H1 (cell line): ENCODE measurements at regions not wholly inside any gene's neighbourhood (a gene's known extent, or its start where the extent isn't known, plus 50 kb on each side); places are given as distances from the start of the nearest gene placed in this dataset.

Source experiments
- CTCF ChIA-PET: fragments of 300-600 bp; sonication (Branson Sonifier 250); formaldehyde crosslinking; loops from one replicate; lab custom pipeline; 2021; ENCODE audit not compliant: partially characterized antibody; lab: Charles Lee
- POLR2A ChIA-PET: fragments of 300-600 bp; sonication (Branson Sonifier 250); formaldehyde crosslinking; loops from one replicate; lab custom pipeline; 2021; ENCODE audit warnings: inconsistent platforms; ENCODE audit not compliant: partially characterized antibody; lab: Charles Lee
- DNase-seq, 2 experiments: peaks; one replicate each; pipeline versions ENCODE4 v3.0.0 to v3.0.0-alpha.2; 2010 to 2022; ENCODE audit warnings: low spot score in 2 of 2, low read depth in 1 of 2, mixed read lengths in 1 of 2
- FAIRE-seq: peaks from 2 replicates; lab custom pipeline; 2011; peaks lifted over from hg19 to GRCh38; lab: Jason Lieb, UNC
- H2AFZ ChIP-seq: 2 replicates; pipeline ENCODE4 v1.8.1; 2012; ENCODE audit warnings: low read length, inconsistent platforms
- H2AK5ac ChIP-seq: 2 replicates; pipeline ENCODE4 v1.6.1; 2013; ENCODE audit warnings: low read depth, low read length
- H2BK120ac ChIP-seq: replicated peaks from 2 replicates; pipeline ENCODE3; 2013; ENCODE audit warnings: low read depth, low read length, inconsistent platforms
- H2BK12ac ChIP-seq: 2 replicates; pipeline ENCODE4 v1.6.1; 2013; ENCODE audit warnings: low read depth, low read length
- H2BK15ac ChIP-seq: 2 replicates; pipeline ENCODE4 v1.6.1; 2013; ENCODE audit warnings: low read length
- H2BK20ac ChIP-seq: 2 replicates; pipeline ENCODE4 v1.6.1; 2013; ENCODE audit warnings: low read length
- H2BK5ac ChIP-seq: 2 replicates; pipeline ENCODE4 v1.6.1; 2013; ENCODE audit warnings: low read depth, low read length
- H3K14ac ChIP-seq: 2 replicates; pipeline ENCODE4 v1.6.1; 2013; ENCODE audit warnings: inconsistent platforms; ENCODE audit not compliant: insufficient read length
- H3K18ac ChIP-seq: 2 replicates; pipeline ENCODE4 v1.6.1; 2013; ENCODE audit warnings: low read length; ENCODE audit errors: extremely low read depth
- H3K23ac ChIP-seq: 2 replicates; pipeline ENCODE4 v1.6.1; 2013; ENCODE audit warnings: inconsistent platforms; ENCODE audit not compliant: insufficient read length
- H3K23me2 ChIP-seq: 2 replicates; pipeline ENCODE4 v1.6.1; 2013; ENCODE audit warnings: low read depth, low read length
- H3K27ac ChIP-seq: 2 replicates; pipeline ENCODE4 v1.6.1; 2011; ENCODE audit warnings: low read depth, low read length, inconsistent platforms
- H3K27me3 ChIP-seq, 4 experiments: replicated peaks in 1 of 4; 1 replicate in 1 of 4; 2 replicates in 3 of 4; pipeline versions ENCODE4 v1.6.1 to v1.8.1; 2011 to 2013; ENCODE audit warnings: low read length in 3 of 4, mild to moderate bottlenecking in 3 of 4, inconsistent platforms in 2 of 4, mixed read lengths in 2 of 4, moderate library complexity in 1 of 4; ENCODE audit not compliant: control insufficient read depth in 3 of 4, insufficient read depth in 3 of 4; ENCODE audit errors: extremely low read depth in 1 of 4
- H3K36me3 ChIP-seq, 4 experiments: 2 replicates each; pipeline versions ENCODE4 v1.6.1 to v1.8.1; 2011 to 2013; ENCODE audit warnings: mild to moderate bottlenecking in 4 of 4, low read length in 3 of 4, moderate library complexity in 2 of 4, control low read depth in 1 of 4, inconsistent platforms in 1 of 4; ENCODE audit not compliant: insufficient read depth in 4 of 4, control insufficient read depth in 2 of 4
- H3K4ac ChIP-seq: replicated peaks from 2 replicates; pipeline ENCODE3; 2013; ENCODE audit warnings: low read length, low read depth, mixed read lengths, inconsistent platforms; ENCODE audit not compliant: insufficient read length
- H3K4me1 ChIP-seq, 4 experiments: replicated peaks in 1 of 4; 1 replicate in 1 of 4; 2 replicates in 3 of 4; pipeline versions ENCODE4 v1.6.1 to v1.8.1; 2011 to 2013; ENCODE audit warnings: low read length in 3 of 4, inconsistent platforms in 2 of 4, mixed read lengths in 1 of 4; ENCODE audit not compliant: insufficient read depth in 4 of 4, control insufficient read depth in 3 of 4
- H3K4me2 ChIP-seq, 2 experiments: 2 replicates each; pipeline versions ENCODE4 v1.6.1 to v1.8.1; 2011 to 2013; ENCODE audit warnings: low read depth in 2 of 2, low read length in 2 of 2, control low read depth in 1 of 2, inconsistent platforms in 1 of 2, mild to moderate bottlenecking in 1 of 2; ENCODE audit not compliant: insufficient read depth in 1 of 2
- H3K4me3 ChIP-seq, 4 experiments: fragments of 200-600, 300-600 bp in 1 of 4; sonication (generic), shearing (Covaris generic), sonication (Bioruptor Twin) in 1 of 4; 2 replicates each; pipeline versions ENCODE4 v1.5.1 to v1.8.1; 2011 to 2016; ENCODE audit warnings: low read length in 4 of 4, low read depth in 3 of 4, control low read depth in 2 of 4, inconsistent platforms in 2 of 4, mild to moderate bottlenecking in 2 of 4, mixed read lengths in 1 of 4, moderate library complexity in 1 of 4; ENCODE audit not compliant: insufficient read depth in 2 of 4; ENCODE audit errors: extremely low read depth in 1 of 4
- H3K56ac ChIP-seq: replicated peaks from 2 replicates; pipeline ENCODE3; 2013; ENCODE audit warnings: low read depth, mild to moderate bottlenecking, mixed read lengths, low read length, inconsistent platforms; ENCODE audit not compliant: insufficient read length
- H3K79me1 ChIP-seq: 2 replicates; pipeline ENCODE4 v1.6.1; 2013; ENCODE audit warnings: low read depth, low read length, control low read depth
- H3K79me2 ChIP-seq, 2 experiments: 2 replicates each; pipeline versions ENCODE4 v1.6.1 to v1.8.1; 2012 to 2013; ENCODE audit warnings: low read length in 2 of 2, mild to moderate bottlenecking in 2 of 2, inconsistent platforms in 1 of 2; ENCODE audit not compliant: insufficient read depth in 2 of 2, control insufficient read depth in 1 of 2
- H3K9ac ChIP-seq, 4 experiments: replicated peaks in 1 of 4; 1 replicate in 1 of 4; 2 replicates in 3 of 4; pipeline versions ENCODE4 v1.6.1 to v1.8.1; 2011 to 2013; ENCODE audit warnings: low read depth in 3 of 4, low read length in 3 of 4, control low read depth in 2 of 4, mild to moderate bottlenecking in 2 of 4, moderate library complexity in 2 of 4, inconsistent platforms in 1 of 4; ENCODE audit errors: extremely low read depth in 1 of 4
- H3K9me3 ChIP-seq, 2 experiments: 2 replicates each; pipeline versions ENCODE4 v1.6.1 to v1.8.1; 2012 to 2013; ENCODE audit warnings: mild to moderate bottlenecking in 2 of 2, moderate library complexity in 2 of 2, control low read depth in 1 of 2, inconsistent platforms in 1 of 2, low read depth in 1 of 2, low read length in 1 of 2, mixed read lengths in 1 of 2; ENCODE audit not compliant: insufficient read depth in 2 of 2
- H4K20me1 ChIP-seq, 2 experiments: replicated peaks in 1 of 2; 2 replicates each; pipeline versions ENCODE3 to v1.8.1; 2011 to 2013; ENCODE audit warnings: inconsistent platforms in 2 of 2, low read length in 2 of 2, mild to moderate bottlenecking in 1 of 2; ENCODE audit not compliant: insufficient read depth in 2 of 2, control insufficient read depth in 1 of 2
- H4K5ac ChIP-seq: 2 replicates; pipeline ENCODE4 v1.6.1; 2013; ENCODE audit warnings: low read length, low read depth, mixed read lengths, inconsistent platforms; ENCODE audit not compliant: insufficient read length
- H4K8ac ChIP-seq: 2 replicates; pipeline ENCODE4 v1.8.0; 2013; ENCODE audit warnings: mild to moderate bottlenecking, moderate library complexity, low read length, inconsistent platforms; ENCODE audit not compliant: insufficient read depth; ENCODE audit errors: extremely low read depth
- H4K91ac ChIP-seq: replicated peaks from 2 replicates; pipeline ENCODE3; 2013; ENCODE audit warnings: low read length, mixed read lengths, inconsistent platforms; ENCODE audit not compliant: insufficient read length
- ATF2 ChIP-seq: IDR thresholded peaks from 2 replicates; pipeline ENCODE4 v1.6.1; 2012; ENCODE audit warnings: low read length, inconsistent platforms
- BRCA1 ChIP-seq: IDR thresholded peaks from 2 replicates; pipeline ENCODE4 v1.6.1; 2012; ENCODE audit warnings: low read depth, low read length, improper control_type of control experiment
- CHD1 ChIP-seq: IDR thresholded peaks from 2 replicates; pipeline ENCODE4 v1.6.1; 2012; ENCODE audit warnings: low read depth, low read length, improper control_type of control experiment
- GTF2F1 ChIP-seq: IDR thresholded peaks from 2 replicates; pipeline ENCODE4 v1.6.1; 2012; ENCODE audit warnings: low read depth, low read length, improper control_type of control experiment, borderline replicate concordance
- JUN ChIP-seq: IDR thresholded peaks from 2 replicates; pipeline ENCODE4 v1.6.1; 2011; ENCODE audit warnings: low read depth, mild to moderate bottlenecking, improper control_type of control experiment, low read length
- KDM1A ChIP-seq: fragments of 200-600, 300-600 bp; sonication (generic); IDR thresholded peaks from 2 replicates; pipeline ENCODE4 v1.7.1; 2016; ENCODE audit warnings: mild to moderate bottlenecking, low read length, borderline replicate concordance
- KDM4A ChIP-seq: IDR thresholded peaks from one replicate; pipeline ENCODE4 v1.7.1; 2012; ENCODE audit warnings: low read depth, mild to moderate bottlenecking, moderate library complexity, low read length, inconsistent platforms; ENCODE audit not compliant: severe bottlenecking
- POLR2AphosphoS5 ChIP-seq: IDR thresholded peaks from 2 replicates; pipeline ENCODE4 v1.6.1; 2011; ENCODE audit warnings: low read depth, low read length
- SAP30 ChIP-seq: fragments of 300-600 bp; sonication (generic); IDR thresholded peaks from 2 replicates; pipeline ENCODE4 v1.7.1; 2012; ENCODE audit warnings: low read length, moderate library complexity, mild to moderate bottlenecking, inconsistent platforms; ENCODE audit not compliant: insufficient read depth, insufficient replicate concordance
- SIN3A ChIP-seq, 2 experiments: IDR thresholded peaks in 1 of 2; conservative IDR thresholded peaks in 1 of 2; 2 replicates each; pipeline ENCODE4 v1.6.1; 2011 to 2012; ENCODE audit warnings: low read length in 2 of 2, improper control_type of control experiment in 1 of 2, low read depth in 1 of 2, mild to moderate bottlenecking in 1 of 2
- SP1 ChIP-seq: IDR thresholded peaks from 2 replicates; pipeline ENCODE4 v1.6.1; 2011; ENCODE audit warnings: low read depth, low read length
- WGBS, 2 experiments: shearing (Covaris generic) in 1 of 2; methylation state at CpG; one replicate each; pipeline versions ENCODE4 v1.1.6 to v1.1.7; 2013 to 2015; ENCODE audit warnings: low lambda C conversion rate in 2 of 2, mixed read lengths in 2 of 2, inconsistent platforms in 1 of 2, low coverage in 1 of 2, missing lambda C conversion rate in 1 of 2; ENCODE audit not compliant: insufficient replicate concordance in 2 of 2, insufficient coverage in 1 of 2, insufficient read length in 1 of 2; ENCODE audit errors: extremely low coverage in 1 of 2, missing lambda C conversion rate in 1 of 2; 5-methylcytosine and 5-hydroxymethylcytosine counted together
- TF ChIP-seq, protein P1 (sequence below): IDR thresholded peaks from 2 replicates; pipeline ENCODE4 v1.6.1; 2011; ENCODE audit warnings: low read length, improper control_type of control experiment

GRCh38 chr4:46508216-46508615 is 118.3 kb upstream of the GABRA2 start:
- Histone ChIP-seq H2AFZ (no peak overlapping the region), H2AK5ac (no peak overlapping the region), H3K27ac (no peak overlapping the region), H4K20me1 (no peaks in the 10 kb centered on the region), H3K4me3 (no peak overlapping the region), H3K23me2 (no peaks in the 10 kb centered on the region), H3K4ac (no peak overlapping the region), H3K14ac (no peak overlapping the region), H3K4me1 (no peaks in the 10 kb centered on the region), H4K91ac (no peak overlapping the region), H3K9ac (no peak overlapping the region), H3K4me2 (no peak overlapping the region), H3K79me1 (no peaks in the 10 kb centered on the region), H3K23ac (no peak overlapping the region), H3K18ac (no peak overlapping the region), H2BK12ac (no peak overlapping the region), H3K36me3 (no peaks in the 10 kb centered on the region), H2BK15ac (no peak overlapping the region), H2BK20ac (no peak overlapping the region), H2BK5ac (no peak overlapping the region), H3K56ac (no peak overlapping the region), H4K5ac (no peak overlapping the region), H3K79me2 (no peaks in the 10 kb centered on the region), H3K27me3 (no peaks in the 10 kb centered on the region), H3K9me3 (no peaks in the 10 kb centered on the region), H2BK120ac (no peak overlapping the region), H4K8ac (no peak overlapping the region)
- DNase-seq (no peak), FAIRE-seq (no peak)
- ChIA-PET POLR2A (no interaction called here), CTCF (interaction anchor here (1.4 kb wide), 1 partner anchor 15 kb away, joined by 4 read pairs; no protein-coding TSS in a partner anchor)
- 95% methylated on average over 2 of the region's 2 CpGs; no CpG with 5 or more reads in 1 of the 2 experiments for WGBS, 2 experiments
- TF ChIP-seq, protein P1, sequence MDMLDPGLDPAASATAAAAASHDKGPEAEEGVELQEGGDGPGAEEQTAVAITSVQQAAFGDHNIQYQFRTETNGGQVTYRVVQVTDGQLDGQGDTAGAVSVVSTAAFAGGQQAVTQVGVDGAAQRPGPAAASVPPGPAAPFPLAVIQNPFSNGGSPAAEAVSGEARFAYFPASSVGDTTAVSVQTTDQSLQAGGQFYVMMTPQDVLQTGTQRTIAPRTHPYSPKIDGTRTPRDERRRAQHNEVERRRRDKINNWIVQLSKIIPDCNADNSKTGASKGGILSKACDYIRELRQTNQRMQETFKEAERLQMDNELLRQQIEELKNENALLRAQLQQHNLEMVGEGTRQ = no peak
- TF ChIP-seq BRCA1 = no peak
- TF ChIP-seq KDM4A = no peak
- TF ChIP-seq JUN = no peak
- no peak for TF ChIP-seq ATF2
- TF ChIP-seq SP1 = no peak
- TF ChIP-seq POLR2AphosphoS5 = no peak
- no peak for TF ChIP-seq KDM1A
- no peak for TF ChIP-seq GTF2F1
- TF ChIP-seq SIN3A (conservative IDR thresholded peaks at IDR 0.05 in 1 of 2, IDR thresholded peaks at IDR 0.05 in 1 of 2; ENCODE audit: low read depth in 1 of 2, low read length in 2 of 2) = no peak
- no peak for TF ChIP-seq CHD1
- no peak for TF ChIP-seq SAP30
